Frontal cortex (tissue), 3 donors: ENCODE measurements at regions not wholly inside any gene's neighbourhood (a gene's known extent, or its start where the extent isn't known, plus 50 kb on each side); places are given as distances from the start of the nearest gene placed in this dataset.
"Not testable (repeated sequence)": the region's sequence is repeated elsewhere in the genome, so short reads cannot be mapped to it uniquely, and the experiment has no call there.

Experiments
- DNase-seq, 2 donors: peaks; one replicate each; pipeline ENCODE4 v3.0.0; 2012; ENCODE audit warnings: low spot score in 2 of 2
- FAIRE-seq: peaks from 2 replicates; lab custom pipeline; 2012; peaks lifted over from hg19 to GRCh38; lab: Jason Lieb, UNC
- donor health status: control.
- donor health status: control.
- donor health status: control.

DNA sequence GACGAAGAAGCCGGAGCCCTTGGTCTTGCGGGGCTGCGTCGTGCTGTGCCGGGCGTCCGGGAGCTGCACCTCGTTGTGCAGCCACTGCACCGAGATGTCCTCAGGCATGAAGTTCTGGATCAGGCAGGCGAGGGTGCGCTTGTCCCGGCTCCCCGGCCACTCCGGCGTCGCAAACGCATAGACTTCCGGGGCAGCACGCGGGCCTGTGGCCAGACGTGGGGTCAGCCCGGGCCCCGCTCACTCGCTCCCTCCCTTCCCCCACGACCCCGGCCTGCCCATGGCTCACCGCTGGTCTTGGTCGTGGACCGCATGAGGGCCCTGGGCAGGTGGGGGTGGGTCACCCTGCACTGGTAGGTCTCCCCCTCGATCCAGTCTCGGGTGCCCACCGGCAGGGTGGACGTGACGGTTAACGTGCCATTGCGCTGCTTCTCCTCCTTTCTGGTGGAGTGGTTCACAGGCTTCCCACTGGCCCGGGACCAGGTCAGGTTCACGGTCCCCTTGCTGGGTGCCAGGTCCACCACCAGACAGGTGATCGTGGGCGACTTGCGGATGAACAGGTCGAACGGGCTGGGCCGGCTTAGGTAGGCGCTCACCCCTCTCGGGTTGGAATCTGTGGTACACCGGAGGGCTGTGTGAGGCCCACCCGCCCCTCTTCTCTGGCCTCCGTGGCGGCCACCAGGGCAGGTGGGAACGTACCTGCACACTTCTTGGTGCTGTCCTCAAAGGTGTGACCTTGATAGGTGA lies 74.0 kb downstream of the TMEM121 start:
- FAIRE-seq, DNase-seq: not testable (repeated sequence)

DNA sequence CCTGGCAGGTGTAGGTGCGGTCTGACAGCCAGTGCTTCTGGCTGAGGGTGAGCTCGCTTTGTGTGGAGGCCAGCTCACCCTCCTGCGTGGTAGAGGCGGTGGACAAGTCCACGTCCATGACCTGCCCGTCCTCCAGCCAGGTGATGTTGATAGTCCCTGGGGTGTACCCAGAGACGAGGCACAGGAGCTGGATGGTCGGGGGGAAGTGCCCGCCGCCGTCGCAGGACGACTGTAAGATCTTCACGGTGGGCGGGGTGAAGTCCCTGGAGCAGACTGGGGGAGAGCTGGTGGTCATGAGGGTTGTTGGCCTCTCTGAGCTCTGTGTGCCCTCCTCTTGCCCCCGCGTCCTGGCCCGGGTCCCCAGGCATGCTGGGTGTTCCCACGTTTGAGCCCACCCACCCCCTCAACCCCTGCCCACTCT lies 74.6 kb downstream of the TMEM121 start:
- FAIRE-seq (no peak), DNase-seq (no peak)

DNA sequence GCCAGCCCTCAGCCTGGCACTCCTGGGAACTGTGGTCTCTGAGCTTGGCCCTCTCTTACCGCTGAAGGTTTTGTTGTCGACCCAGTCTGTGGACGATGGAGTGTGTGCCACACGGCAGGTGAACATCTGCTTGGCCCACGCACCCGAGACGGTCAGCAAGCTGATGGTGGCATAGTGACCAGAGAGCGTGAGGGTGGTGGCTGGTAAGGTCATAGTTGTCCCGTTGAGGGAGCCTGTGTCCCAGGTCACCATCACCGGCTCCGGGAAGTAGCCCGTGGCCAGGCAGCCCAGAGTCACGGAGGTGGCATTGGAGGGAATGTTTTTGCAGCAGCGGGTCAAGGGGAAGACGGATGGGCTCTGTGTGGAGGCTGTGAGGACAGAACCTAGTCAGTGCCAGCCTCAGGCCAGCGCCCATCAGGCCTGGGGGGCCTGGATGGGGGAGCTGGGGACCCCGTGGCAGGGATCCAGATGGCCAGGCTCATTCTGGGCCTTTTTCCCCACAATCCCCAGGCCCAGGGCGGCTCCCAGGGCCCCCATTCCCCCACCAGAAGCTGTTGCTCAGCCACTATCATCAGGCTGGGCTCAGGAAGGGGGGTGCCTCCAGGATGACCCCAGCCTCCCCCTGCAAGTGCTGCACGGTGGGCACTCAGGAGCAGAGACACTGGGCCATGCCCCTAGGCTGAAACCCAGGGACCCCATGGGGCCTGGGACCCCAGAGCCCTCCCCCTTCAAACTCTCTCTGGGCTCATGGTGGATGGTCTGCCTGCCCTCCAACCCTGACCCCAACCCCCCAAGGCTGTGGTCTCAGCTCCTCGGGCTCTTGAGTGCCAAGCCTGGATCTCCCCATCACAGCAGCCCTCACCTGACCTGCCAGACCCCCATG lies 75.2 kb downstream of the TMEM121 start:
- no peak for DNase-seq
- no peak for FAIRE-seq

DNA sequence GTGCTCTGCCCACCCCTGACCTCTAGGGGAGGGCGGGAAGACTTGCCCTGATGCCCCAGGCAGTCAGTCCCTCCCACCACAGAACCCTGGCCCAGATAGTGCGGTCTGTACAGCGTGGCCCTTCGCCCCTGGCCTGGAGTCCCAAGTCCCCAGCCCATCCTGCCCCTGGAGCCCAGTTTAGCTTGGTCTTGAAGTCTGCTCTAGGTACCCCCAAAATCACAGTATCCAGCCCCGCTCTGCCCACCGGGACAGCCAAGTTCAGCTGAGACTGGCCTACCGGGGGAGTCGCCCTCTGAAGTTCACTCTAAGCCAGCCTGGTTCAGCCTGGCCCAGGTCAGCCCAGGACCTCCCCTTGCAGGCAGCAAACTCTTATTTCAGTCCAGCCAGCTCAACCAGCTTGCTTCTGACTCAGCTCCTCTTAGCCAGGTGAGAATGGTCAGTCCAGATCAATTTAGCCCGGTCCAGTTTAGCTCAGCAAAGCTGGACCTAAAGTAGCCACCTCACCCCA lies 75.9 kb downstream of the TMEM121 start:
- DNase-seq (peak in 1 of 2 donors; percentile 16), FAIRE-seq (no peak)

DNA sequence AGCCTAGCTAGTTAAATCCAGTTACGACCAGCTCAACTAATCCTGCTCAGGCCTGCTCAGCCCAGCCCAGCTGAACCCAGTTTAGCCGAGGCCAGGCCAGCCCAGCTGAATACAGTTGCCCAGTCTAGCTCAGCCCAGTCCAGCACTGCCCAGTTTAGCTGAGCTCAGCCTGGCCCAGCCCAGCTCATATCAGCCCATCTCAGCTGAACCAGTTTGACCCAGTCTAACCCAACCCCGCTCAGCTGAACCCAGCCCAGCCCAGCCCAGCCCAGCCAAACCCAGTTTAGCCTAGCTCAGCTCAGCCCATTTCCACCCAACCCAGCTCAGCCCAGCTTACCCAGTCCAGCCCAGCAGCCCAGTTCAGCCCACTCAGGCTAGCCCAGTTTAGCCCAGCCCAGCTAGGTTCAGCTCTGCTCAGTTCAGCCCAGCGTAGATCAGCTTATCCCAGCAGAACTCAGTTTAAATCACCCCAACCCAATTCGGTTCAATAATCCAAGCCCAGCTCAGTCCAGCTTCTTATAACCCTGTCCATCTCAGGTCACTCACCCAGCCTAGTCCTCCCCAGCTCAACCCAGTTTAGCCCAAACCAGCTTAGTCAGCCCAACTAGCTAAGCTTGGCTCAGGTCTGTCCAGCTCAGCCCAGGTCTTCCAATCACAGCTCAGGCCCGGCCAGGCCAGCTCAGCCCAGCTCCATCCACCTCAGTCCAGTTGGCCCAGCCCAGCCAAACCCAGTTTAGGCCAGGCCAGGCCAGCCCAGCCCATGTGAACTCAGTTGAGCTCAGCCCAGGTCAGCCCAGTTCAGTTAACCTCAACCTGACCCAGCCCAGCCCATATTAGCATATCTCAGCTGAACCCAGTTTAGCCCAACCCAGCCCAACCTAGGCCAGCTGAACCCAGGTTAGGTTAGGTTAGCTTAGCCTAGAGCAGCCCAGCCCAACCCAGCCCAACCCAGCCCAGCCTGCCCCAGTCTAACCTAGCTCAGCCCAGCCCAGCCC lies 76.7 kb downstream of the TMEM121 start:
- FAIRE-seq (no peak), DNase-seq (no peak)

DNA sequence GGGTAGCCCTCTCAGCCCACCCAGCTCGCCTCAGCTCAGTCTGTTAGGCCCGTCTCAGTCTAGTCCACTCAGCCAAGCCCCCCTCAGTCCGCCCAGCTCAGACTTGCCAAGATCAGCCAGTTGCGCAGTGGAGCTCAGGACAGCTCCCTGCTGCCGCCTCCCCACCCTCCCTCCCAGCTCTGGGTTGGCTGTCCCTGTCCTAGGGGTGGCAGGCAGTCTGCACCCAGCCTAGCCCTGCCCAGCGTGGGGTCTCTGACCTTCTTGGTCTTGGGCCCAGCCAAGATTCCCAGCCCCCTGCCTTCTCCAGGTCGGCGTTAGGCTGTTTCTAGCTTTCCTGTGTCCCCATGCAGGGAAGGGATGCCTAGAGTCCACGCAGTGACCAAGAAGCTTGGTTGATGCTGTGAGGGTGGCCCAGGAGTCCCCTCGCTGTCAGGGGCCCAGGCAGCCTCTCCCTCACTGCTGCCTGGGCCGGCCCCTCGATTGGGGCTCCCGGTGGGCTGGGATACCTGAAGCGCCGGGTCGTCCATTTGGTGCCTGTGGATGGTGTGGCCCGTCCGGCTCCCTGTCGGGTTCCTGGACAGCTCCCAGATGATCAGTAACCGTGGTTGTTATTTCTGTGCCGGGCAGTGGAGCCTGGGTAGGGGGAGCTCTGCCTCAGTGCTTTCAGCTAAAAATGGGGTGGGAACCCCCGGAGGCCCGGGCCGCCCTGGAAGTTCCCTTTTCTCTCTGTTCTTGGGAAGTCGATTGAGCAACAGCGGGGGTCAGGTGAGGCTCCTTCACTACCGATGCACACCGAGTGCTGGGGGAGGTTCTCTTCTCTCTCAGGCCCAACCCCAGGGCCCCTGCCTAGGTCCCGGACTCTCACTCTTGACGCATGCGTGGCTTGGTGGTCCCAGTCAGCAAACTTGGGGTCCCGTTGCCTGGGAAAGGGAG lies 78.4 kb downstream of the TMEM121 start:
- FAIRE-seq, DNase-seq: not testable (repeated sequence)

DNA sequence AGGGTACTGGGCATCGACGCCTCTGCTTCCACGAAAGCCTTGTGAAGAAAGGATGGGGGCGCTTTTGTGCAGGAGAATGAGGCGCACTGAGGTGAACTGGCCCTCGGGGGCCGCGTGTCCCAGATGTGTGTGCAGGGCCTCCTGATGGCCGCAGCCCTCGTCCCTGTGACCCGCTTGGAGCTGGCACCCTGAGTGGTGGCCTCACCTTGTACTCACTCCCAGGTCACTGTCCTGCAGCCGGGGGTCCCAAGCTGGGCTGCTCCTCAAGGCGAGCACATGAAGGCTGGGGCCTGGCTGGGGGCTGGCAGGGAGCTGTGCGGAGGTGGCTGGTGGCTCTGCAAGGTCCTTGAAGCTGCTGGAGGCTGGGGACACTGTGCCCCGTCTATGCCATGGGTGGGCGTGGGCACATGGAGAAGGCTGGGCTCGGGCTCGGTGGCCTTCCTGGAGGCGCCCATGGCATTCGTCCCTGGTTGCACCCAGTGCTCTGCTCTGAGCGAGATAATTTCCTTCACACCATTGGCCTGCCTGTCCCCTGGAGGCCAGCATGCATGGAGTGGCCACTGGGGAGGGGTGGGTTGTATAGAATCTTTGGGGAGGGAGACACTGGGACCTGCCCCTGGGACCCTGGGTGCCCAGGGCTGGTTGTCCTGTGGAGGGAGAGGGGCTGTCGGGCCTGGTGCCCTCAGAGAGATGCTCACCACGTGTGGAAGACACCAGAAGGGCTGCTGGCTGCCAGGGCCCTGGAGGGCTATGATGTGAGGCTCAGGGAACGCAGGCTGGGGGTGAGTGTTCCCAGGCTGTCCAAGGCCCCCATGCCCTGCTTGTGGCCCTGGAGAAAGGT lies 79.3 kb downstream of the TMEM121 start:
- FAIRE-seq (no peak), DNase-seq (no peak)

DNA sequence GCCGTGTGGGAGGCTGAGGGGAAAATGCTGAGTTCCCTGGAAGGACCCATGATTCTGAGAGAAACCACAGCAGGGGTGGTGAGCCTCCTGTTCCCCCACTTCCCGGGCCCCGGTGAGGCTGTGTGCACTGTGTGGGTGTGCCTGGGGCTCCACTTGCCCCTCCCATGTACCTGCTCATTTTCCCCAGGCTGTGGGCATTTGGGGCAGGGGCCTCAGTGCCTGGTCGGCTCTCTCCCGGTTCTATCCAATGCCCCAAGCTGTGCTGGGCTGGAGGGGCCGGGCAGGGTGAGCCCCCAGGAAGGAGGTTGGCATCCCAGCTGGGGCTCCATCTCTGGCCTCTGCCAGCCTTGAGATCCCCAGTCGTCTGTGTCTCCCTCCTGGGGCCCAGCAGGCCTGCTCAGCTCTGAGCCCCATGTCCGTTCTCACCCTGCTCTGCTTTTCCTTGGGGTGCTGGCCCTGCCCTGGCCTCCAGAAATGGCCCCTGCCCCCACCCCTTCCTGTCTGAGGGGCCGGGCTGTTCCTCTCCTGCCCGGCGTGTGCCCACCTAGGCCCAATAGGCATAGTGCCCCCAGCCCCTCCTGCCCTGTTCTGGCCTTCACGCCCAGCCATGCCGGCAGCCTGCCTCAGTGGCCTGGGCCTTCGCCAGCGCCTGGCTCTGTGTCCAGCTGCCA lies 80.1 kb downstream of the TMEM121 start:
- not testable (repeated sequence) for DNase-seq, FAIRE-seq

DNA sequence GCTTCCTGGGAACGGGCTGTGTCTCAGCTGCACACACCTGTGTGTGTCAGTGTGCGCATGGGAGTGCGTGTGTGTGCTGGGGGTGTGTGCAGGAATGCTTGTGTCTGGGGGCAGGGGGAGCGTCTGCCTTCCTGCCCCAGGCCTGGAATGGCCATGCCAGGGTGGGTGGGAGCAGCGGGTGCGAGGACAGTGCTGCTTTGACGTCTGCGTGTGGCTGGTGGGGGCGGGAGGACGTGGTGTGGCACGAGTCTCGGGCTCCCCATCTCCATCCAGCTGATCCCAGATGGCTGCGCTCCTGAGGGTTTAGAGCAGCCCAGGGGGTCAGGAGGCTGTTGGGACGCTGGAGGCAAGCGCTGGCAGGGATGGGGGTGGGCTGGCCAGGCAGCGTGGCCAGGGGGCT lies 80.6 kb downstream of the TMEM121 start:
- DNase-seq, FAIRE-seq: not testable (repeated sequence)

DNA sequence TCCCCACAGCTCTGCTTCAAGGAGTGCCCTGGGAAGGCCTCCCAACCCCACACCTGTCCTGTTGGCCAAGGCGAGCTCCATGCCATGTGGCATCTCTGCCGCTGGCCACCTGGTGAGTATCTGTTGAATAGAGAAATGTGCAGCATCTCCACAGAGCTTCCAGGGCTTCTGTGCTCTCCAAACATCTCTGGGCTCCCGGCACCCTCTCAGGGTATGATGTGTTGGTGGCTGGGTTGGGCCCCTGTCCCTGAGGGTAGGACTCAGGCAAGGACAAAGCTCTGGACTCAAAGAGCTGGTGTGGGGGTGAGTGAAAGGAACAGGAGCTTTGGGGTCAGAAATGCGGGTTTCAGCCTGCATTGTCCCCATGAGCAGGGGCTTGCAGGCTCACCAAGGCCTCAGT lies 88.6 kb downstream of the TMEM121 start:
- not testable (repeated sequence) for FAIRE-seq, DNase-seq

DNA sequence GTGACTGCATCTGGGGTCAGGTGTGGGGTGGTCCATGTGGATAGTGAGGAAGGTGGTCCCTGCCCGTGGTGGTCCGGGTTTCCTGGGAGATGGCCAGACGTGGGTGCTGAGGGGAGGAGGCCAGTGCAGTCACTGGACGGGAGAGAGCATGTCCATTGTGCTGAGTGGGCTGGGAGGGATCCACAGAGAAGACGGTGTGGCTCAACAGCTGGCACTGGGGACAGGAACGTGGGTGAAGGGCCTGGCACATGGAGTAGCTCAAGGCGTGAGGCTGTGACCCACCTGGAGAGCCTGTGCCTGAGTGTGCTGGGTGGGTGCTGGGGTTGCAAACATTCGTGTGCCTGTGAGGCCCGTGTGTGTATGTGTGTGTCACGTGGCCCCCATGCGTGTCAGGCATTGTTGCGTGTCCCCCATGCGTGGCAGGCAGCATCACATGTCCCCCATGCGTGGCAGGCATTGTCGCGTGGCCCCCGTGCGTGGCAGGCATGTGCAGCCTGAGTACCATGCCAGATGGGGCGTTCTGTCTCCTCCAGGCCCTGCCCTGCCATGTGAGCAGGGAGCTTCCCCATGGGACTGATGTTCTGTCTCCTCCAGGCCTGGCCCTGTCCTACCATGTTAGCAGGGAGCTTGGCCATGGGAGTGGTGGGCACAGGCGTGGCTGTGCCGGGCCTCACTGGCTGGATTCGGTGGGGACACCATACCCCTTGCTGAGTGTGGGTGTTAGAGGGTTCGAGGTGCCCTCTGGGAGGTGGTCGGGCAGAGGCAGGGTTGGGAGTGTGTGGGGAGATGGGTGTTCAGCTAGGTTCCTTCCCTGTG lies 89.8 kb downstream of the TMEM121 start:
- DNase-seq, FAIRE-seq: not testable (repeated sequence)

DNA sequence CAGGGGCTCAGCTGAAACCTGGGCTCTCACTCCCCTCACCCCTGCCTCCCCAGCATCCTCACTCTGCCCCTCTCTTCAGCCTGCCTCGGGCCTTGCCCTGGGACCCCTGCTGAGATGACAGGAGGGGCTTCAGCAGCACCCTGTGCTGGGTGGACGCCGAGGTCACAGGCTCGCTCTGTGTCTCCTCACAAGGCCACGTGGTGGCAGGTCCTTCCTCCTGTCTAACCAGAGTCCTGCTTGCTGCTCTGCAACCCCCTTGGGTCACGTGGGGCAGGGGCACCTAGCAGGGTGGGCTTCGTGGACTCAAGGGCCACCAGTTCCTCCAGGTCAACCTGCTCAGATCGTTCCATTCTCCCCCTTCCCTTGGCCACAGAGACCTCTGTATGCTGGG lies 90.4 kb downstream of the TMEM121 start:
- DNase-seq, result no peak
- FAIRE-seq, result no peak

DNA sequence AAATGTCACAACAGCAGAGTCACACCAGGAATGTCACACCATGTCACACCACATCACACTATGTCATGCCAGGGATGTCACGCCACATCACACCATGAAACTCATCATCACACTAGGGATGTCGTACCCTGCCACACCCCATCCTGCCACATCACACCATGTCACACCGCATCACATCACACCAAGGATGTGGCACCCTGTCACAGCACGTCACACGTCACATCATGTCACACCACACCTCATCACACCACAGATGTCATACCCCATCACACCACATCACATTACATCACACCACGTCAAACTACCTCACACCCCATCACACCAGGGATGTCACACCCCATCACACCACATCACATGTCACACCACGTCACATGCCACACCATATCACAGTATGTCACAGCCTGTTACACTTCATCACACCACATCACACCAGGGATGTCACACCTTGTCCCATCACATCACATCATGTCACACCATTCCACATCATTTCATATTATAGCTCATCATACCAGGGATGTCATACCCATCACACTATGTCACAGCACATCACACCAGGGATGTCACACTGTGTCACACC lies 90.9 kb downstream of the TMEM121 start:
- DNase-seq, result no peak
- no peak for FAIRE-seq

DNA sequence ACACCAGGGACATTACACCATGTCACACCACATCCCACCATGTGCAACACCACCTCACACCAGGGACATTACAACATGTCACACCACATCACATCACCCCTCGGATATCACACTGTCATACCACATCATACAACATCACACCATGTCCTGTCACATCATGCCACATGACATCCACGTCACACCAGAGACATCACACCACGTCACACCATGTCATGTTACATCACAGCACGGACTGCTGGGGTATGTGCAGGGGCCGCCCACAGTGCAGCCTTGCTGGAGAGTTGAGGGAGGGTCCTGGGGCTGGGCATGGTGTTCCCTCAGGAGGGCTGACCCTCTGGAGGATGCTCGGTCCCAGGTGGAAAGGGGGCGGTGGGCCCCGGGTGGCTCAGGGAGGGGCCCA lies 91.4 kb downstream of the TMEM121 start:
- FAIRE-seq, DNase-seq: not testable (repeated sequence)

DNA sequence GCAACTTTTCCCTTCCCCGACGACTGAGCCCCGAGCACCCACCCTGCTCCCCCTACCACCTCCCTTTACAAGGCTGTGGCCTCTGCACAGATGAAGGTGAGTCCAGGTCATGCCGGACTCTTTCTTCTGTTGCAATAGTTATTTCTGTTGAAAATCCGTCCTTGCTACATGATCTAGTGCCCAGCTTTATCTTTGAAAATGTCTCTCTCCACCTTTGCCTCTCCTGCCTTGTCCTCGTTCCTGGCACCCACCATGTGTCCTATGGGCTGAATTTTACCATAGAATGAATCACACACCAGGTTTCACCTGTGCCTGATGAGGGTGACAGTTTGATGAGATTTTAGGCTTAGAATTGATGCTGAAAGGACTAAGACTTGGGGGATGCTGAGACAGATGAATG lies 92.9 kb downstream of the TMEM121 start:
- FAIRE-seq, DNase-seq: not testable (repeated sequence)
